T-helper 2 cell (primary cell): ENCODE measurements at regions not wholly inside any gene's neighbourhood (a gene's known extent, or its start where the extent isn't known, plus 50 kb on each side); places are given as distances from the start of the nearest gene placed in this dataset.
A peak's percentile ranks its signal among the peaks of the same experiment; 100 is the strongest.

Experiments used
- DNase-seq, 5 experiments: peaks; one replicate each; pipeline versions ENCODE4 v3.0.0 to v3.0.0-alpha.2; 2012 to 2022

DNA sequence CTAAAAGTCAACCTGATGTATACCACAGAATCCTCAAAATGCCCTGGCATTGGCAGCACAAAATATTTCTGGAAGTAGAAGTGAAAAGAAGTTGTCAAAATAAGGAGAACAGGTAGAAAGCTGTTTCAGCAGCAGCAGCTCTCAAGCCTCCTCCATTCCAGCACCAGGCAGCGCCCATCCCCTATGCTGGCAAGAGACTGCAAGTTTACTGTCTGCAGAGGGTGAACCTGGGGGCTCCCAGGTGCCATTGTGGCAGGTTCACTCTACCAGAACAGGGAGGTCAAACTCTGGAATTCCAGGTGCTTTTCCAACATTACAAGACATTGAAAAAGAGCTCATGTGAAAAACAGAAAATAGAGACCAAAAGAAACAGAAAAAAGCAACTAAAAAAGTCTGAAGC is 128.8 kb upstream of the CTTNBP2NL start:
- no peak for DNase-seq

DNA sequence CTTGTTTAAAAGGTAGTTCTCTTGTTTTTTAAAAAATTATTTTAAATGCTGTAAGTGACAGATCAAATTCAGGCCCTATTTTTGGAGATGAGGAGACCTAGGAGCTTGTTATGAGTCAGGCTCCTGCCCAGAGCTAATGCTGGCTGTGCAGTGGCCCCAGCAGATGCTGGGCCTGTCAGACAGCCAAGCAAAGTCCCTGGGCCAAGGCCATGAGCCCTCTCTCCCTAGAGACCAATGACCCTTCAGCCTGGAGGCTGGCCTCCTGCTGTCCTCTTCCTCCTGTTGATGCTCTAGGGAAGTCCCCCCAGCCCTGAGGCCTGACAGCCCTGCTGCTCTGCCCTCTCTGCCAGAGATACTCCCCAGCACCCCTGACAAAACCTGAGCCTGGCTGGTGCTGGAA is 128.1 kb upstream of the CTTNBP2NL start:
- no peak for DNase-seq

DNA sequence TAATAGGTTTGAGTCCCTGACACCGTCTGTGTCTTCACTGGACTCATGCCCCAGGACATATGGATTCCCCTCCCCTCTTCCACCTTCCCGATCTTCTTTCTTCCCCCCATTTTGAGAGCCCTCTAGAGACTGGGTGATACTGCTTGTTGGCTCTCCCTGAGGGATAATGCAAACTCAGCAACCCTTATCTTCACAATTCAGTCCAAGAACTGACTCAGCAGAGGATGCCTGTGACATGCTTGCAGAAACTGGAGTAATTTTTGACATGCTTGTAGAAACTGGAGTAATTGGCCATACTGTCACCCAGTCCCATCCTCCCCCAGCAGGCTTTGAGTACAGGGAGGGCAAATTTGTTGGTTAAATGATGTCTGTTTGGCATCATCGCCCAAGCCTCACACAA is 127.6 kb upstream of the CTTNBP2NL start:
- DNase-seq, result no peak

DNA sequence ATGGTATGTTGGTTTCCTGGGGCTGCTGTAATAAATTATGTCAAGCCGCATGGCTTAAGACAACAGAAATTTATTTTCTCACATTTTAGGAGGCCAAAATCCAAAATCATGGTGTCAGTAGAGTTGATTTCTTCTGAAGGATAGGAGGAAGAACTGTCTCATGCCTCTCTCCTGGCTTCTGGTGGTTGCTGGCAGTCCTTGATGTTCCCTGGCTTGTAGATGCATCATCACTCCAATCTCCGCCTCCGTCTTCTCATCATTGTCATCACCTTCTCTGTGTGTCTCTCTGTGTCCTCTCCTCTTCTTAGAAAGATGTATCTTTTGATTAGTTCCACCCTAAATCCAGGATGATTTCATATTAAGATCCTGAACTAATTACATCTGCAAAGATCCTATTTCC is 124.7 kb upstream of the CTTNBP2NL start:
- DNase-seq, result no peak

DNA sequence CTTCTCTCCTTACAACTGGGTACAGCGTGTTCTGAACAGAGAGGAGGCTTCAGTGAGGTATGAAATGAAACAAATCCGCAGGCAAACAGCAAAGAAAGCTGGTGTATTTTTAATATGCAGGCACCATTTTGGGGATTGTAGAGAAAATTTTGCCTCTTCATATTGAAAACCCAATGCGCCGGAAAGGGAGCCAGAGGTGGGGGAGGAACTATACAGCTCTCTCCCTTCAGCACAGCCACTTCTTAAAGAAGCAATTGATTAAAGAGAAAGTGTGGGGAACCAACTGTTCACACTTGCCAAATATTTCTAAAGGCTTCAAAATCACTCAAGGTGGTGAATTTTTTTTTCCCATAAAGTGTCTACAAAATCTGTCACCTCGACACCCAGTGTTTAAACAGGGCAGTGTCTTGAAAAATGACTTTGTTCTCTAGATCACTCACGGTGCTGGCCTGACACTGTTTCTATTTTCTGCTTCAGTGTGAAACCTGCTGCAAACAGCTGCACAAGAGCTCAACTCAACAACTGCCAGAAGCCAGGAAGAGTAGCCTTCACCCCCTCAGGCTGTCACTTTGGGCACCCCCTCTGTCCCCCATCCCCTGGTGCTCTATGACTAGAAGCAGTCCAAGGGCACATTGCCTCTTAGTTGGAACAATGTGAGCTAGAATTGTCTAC is 123.8 kb upstream of the CTTNBP2NL start:
- no peak for DNase-seq

DNA sequence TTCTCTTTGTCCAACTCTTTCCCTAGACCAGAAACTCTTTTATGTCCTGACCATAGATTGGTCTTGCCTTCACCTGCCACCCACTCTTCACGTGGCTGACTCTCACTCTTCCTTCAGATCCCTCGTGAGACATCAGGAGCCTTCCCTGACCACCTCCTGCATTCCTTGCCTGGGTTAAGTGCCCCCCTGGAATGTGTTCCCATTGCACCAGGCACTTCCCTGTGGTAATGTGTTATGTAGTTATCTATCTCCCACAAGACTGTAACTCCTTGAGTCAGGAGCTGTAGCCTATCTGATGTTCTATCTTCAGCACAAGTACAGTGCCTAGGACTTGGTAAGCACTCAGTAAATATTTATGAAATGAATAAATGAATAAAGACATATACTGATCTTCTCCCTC is 111.2 kb upstream of the CTTNBP2NL start:
- DNase-seq, result no peak

DNA sequence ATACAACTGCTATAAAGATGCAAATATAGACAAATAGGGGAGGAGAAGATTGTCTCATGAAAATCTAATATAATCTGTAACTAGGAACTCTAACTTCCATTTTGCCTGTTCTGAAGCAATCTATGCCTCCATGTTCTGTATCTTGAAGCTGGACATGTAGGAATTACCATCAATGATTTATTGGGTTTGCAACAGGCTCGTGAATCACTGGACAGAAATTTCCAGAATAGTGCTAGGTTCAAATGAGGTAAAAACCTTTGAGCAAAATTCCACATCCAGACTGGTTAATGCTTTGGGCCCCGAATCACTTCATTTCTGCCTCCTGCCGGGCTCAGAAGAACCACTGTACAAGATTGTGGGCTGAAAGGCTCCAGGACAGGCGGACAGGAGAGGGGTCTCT is 110.7 kb upstream of the CTTNBP2NL start:
- DNase-seq, result no peak

DNA sequence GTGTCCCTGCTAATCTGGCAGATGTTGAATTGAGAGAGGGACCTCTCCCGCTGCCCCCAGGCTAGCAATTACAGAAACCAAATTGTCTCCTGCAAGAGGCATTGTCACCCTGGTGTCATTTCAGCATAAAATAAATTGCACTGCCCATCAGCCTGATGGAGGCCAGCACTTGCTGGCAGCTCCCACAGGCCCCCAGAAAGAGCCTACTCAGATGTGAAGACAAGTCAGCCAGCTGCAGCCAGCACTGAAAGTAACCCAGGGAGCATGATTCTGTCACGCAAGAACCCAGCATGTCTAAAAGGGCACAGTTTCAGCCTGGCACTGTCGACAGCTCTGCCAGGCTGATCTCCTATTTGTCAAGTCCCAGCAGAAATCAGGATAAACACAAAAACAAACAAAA is 110.3 kb upstream of the CTTNBP2NL start:
- no peak for DNase-seq

DNA sequence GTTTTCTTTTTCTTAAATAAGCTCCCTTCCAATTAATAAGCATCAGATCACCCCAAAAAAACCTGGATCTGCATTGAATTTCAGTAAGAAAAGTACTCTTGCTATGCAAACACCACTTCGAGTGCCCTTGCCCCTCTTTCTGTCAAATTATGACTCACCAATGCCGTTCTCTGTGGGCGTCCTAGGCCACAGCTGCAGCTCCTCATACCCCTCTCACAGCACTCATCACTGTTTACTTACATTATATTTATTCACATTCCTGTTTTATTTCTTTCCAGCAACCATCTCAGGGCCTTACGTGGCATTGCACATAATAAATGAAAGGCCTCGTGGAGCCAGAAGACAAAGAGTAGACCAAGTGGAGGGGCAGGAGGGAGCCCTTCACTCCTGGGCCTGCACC is 99.1 kb upstream of the CTTNBP2NL start:
- DNase-seq, result peak in 1 of 5 experiments; percentile 47

DNA sequence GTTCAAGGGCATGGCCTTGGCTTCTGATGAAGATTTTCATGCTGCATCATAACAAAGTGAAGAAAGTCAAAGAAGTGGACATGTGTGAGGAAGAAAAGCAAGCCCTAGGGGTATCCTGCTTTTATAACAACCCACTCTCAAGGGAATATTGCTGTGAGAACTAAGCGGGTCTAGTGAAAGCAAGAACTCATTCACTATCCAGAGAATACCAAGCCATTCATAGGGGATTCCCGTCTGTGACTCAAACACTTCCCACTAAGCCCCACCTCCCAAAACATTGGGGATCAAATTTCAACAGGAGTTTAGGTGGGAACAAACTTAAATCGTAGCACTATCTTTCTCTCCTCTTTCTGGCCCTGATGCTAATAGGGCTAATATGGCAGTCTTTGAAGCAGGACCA is 98.5 kb upstream of the CTTNBP2NL start:
- no peak for DNase-seq

DNA sequence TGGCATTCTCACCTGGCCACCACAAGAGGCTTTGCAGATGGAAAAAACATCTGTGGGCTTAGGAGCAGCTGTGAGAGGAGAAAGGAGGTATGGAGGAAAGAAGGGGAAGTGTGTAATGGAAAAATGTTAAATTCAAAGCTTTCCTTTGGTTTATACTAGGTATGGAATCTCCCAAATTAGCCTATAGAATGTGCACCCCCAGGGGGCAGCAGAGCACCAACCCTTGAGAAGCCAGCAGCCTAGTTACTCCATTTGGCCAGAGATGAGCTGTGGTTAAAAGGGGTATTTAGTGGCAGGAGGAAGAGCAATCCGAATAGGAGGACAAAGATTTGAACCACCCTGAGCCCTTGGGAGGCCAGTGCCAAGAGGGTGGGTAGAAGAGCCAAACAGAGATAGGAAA is 97.5 kb upstream of the CTTNBP2NL start:
- DNase-seq, result peak in 1 of 5 experiments; percentile 19

DNA sequence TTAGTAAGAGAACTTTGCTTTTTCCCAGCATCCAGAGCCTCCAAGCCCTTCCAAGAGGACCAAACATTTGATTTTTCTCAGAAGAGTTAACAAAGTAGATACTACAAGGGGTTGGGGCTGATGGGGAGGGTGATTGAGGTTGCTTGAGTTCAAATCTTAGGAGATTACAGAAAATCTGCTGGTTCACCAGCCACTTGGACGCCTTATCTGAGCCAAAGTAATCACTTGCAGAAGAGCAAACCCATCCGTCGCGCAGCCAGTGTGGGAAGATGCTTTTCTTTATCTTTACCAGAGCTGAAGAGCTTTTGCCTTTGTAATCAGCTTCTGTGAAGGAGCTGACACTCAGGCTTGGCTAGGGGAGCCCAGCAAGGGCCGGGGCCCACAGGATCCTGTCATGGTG is 91.9 kb upstream of the CTTNBP2NL start:
- DNase-seq, result no peak

DNA sequence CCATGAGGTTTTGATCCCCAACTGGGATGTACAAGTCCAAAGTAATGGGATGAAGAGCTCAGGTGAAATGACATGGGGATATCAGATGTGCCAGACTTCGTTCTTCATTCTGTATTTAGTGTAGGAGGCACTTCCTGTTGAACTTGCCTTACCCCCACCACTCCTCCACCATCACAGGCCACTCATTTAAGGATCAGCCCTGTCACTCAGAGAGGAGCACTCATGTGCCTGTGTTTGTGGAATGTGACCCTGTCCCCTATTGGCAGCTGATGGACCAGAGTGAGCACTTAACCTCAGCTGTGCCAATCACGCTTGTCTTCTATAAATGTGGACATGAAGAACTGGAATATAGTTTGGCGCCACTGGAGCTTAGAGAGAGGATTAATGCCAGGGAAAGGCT is 91.4 kb upstream of the CTTNBP2NL start:
- no peak for DNase-seq

DNA sequence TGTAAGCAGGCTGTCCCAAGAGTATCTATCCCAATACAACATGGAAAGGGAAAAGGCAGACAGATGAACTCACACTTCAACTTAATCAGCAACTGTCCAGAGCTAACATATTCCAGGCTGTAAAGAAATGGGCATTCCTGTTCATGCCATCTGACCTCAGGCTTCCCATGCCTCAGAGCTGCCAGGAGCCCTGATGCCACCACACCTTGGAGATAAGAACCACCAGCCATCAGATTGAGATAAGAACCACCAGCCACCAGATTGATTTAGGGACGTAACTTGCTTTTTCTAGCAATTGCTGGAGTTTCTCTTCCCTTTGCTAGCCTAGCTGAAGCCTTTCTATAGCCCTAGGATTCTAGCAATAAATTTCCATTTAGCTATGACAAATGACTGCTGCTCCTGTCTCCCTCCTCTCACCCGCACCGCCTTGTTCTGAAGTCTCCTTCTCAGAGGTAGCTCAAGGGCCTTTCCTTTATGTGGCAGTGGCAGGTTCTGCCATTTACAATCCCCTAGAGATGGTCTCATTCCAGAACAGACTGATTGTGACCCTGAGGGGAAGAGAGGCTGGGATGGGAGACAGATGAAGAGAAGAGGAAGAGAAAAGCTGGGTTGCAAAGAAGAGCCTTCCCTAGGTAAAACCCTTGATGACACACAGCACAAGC is 88.0 kb upstream of the CTTNBP2NL start:
- no peak for DNase-seq

DNA sequence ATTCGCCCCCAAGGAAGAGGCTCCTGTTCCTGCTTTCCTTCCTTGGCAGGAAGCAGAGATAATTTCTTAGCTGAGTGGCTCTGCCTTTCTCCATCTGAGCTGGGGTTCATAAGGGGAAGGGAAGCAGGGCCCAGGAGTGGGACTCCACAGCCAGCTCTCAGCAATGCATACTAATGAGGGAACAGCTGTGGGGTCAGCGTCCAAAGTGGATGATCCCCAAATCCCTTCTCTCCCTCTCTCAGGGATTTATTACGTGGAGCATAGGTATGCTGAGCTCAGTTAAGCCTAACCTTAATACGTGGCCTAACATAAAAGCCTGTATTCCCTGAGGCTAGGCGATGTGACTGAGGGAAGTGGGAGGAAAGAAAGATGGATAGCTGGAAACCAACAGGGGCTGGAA is 87.3 kb upstream of the CTTNBP2NL start:
- no peak for DNase-seq

DNA sequence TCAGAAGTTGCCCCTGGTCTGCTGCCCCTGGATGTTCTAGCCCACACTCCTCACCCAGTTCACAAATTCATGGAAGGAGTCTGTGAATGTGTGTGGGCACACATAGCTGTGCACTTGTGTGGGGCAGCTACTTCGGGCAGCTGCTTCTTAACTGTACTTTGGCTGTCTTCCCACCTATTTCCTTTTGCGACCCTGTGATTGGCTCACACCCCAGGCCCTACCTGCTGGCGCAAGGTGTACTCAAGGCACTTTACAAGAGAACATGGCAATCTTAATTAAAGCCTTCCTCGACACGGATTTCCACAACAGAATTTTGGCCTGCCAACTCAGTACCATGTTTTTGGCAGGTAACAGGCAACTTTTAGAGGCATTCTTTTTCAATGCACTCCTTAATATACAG is 86.5 kb upstream of the CTTNBP2NL start:
- DNase-seq, result no peak

DNA sequence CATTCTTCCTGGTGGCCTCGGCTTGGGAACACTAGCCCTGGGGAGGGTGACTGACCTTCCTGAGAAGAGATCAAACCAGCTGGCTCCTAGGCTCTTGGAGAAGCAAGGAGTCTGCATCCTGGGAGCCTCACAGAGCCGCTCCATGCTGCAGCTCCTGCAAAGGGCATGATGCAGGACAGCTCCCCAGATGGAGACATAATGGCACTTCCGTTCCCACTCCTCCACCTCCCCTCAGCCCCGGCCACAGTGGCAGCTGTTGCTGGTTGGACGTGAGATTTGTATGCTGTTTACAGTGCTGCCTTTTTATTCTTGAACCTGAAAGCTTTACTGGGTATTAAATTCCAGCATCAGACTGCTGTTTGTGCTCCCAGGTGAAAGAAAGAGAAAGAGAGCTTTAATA is 83.7 kb upstream of the CTTNBP2NL start:
- DNase-seq, result no peak

DNA sequence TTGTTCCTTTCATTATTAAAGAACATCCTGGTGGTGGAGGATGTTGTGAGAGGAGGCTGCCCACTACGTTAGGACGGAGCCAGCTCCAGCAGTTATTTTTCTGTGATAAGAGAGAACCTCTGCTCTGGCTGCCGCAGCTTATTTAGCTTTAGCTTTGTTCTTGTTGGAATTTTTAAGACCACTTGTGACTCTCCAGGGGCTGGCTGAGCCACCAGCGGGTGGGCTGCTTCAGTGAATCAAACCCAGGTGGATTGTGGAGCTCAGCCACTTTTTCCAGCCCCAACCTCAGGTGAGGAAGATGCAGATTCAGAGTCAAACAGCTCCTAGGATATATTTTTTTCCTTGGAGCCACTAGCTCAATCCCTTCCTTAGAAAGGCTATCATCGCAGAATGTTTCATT is 83.1 kb upstream of the CTTNBP2NL start:
- DNase-seq, result no peak

DNA sequence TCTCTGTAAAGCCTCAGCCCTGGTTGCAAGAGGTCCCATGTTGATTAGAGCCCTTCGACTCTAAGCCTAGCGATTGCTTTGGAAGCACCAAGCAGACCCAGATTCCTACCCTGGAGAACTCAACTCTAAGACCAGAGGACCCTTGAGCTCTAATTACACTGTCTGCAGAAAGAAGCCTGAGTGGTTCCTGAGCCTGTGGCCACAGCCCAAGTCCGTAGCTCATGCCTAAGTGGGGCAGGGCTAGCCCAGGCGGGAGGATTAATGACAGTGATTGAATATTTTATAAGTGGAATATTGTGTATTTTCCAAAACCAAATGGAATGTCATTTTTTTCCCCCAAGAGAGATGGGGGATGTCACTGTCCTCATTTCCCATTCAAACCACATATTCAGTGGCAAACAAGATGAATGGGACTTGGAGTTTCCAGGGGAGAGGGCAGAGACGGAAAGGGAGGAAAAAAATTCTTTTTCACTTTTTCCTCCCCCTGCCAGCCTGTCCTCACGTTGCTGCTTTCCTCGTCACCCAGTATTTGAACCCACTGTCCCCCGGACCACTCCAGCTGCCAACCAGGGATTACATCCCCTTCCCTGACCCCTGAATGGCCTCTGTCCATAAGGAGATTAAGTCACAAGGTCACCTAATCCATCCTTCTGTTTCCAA is 79.6 kb upstream of the CTTNBP2NL start:
- no peak for DNase-seq

DNA sequence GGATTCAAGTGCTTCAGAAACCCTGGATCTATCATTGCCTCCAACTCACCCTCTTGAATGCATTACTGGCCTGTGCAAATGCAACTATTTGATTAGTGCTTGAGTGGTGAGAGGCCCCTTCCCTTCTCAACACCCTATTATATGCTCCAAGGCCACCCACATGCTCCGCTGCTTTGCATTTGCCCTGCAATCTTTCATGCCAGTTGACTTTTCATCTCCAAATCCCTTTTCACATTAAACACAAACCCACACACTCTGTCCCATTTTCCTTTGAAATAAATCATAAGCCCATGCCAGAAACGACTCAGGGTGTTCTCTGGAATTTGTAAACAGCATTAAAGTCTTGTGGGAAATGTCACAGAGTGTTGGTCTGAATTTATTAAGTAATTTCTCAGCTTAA is 78.9 kb upstream of the CTTNBP2NL start:
- DNase-seq, result no peak

DNA sequence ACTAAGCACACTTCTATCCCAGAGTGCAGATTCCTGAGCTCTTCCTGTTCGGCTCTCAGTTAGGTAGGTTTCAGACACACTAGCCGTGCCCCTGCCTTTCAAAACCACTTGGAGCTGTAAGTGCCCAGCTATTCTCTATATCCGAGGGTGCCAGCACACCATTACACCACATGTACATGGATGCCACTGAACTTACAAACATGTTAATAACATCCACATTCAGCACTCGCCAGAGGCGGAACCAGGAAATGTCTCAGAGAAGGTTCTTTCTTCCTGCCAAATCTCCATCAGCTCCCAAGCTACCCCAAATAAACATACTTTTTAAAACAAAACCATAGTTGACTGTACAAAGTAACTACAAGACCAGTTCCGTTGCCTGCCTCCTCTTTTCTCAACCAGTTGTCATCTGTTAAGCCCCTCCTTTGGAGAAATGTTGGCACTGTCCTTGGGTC is 78.4 kb upstream of the CTTNBP2NL start:
- DNase-seq, result no peak

DNA sequence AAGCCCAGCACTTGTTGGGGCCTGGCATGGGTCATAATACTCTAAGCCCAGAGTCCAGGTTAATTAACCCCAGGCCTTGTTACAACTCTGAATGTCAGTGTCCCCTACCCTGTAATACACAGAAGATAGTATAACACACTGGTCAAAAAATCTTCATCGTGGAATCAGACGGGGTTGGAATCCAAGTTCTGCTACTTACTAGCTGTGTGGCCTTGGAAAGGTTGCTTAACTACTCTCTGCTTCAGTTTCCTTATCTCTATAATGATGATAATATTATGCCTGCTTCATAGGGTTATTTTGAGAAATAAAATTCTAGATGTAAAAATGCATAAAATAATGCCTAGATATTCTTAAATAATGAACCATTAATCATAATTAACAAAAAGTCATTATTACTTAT is 77.8 kb upstream of the CTTNBP2NL start:
- no peak for DNase-seq

DNA sequence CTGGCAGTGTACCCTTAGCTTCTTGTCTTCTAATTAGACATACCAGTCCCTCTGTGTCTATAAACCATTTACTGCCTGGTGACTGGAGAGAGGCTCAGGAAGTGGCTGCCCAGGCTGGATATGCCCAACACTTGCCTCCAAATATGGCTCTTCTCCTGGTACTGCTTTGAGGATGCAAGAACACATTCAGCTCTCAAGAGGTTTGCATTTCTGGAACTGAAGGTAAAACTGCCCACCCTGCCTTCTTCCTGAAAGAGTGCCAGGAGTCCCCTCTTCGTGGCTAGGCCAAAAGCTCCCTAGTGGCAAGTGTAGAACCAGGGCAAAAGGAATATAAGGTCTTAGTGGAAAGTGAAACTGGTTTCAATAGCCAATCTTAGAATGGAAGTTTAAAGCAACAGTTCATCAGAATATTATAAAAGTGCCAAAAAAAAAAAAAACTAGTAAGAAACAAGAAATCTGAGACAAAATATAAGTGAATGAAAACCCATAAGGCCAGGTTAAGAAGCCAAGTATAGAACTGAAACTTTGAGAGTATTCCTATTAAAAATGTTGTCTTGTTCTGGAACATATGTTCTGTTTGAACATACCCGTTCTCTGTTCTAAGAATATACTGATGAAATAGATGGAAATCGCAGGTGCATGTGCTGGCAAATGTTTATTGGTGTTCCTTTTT is 77.2 kb upstream of the CTTNBP2NL start:
- DNase-seq, result no peak
